OCI-LY1 (cell line): ENCODE measurements at regions not wholly inside any gene's neighbourhood (a gene's known extent, or its start where the extent isn't known, plus 50 kb on each side); places are given as distances from the start of the nearest gene placed in this dataset.

ENCODE experiments used
- H2AFZ ChIP-seq: fragments of 200-600 bp; sonication (generic), shearing (Covaris generic); 2 replicates; pipeline ENCODE4 v1.6.0; 2014; ENCODE audit warnings: antibody characterized with exemption, mild to moderate bottlenecking, low read length
- H3F3A ChIP-seq: fragments of 200-600 bp; sonication (generic), shearing (Covaris generic); 2 replicates; pipeline ENCODE4 v1.6.0; 2014; ENCODE audit warnings: mild to moderate bottlenecking, antibody characterized with exemption, low read length, moderate library complexity; ENCODE audit not compliant: insufficient read depth
- H3K27ac ChIP-seq: fragments of 200-600 bp; sonication (generic); 2 replicates; pipeline ENCODE4 v1.5.1; 2014; ENCODE audit warnings: low read length, mixed run types, mild to moderate bottlenecking, low read depth; ENCODE audit not compliant: poor library complexity, severe bottlenecking
- H3K27me3 ChIP-seq: fragments of 200-600 bp; sonication (generic); 2 replicates; pipeline ENCODE4 v1.6.0; 2014; ENCODE audit warnings: antibody characterized with exemption, mild to moderate bottlenecking, low read length, moderate library complexity; ENCODE audit not compliant: insufficient read depth
- H3K36me3 ChIP-seq: fragments of 200-600 bp; sonication (generic); 2 replicates; pipeline ENCODE4 v1.6.1; 2014; ENCODE audit warnings: mild to moderate bottlenecking, antibody characterized with exemption, low read length, moderate library complexity, mixed read lengths; ENCODE audit not compliant: insufficient read depth
- H3K4me1 ChIP-seq: fragments of 200-600 bp; sonication (generic); 2 replicates; pipeline ENCODE4 v1.5.1; 2014; ENCODE audit warnings: mild to moderate bottlenecking, low read length, moderate library complexity; ENCODE audit not compliant: insufficient read depth, severe bottlenecking
- H3K4me2 ChIP-seq: fragments of 200-600 bp; sonication (generic), shearing (Covaris generic); 2 replicates; pipeline ENCODE4 v1.6.1; 2014; ENCODE audit warnings: low read length
- H3K4me3 ChIP-seq: fragments of 200-600 bp; sonication (generic); 2 replicates; pipeline ENCODE4 v1.5.1; 2014; ENCODE audit warnings: low read length, low read depth, mild to moderate bottlenecking, mixed read lengths; ENCODE audit not compliant: poor library complexity, severe bottlenecking
- H3K79me2 ChIP-seq: fragments of 200-600 bp; shearing (Covaris generic); 2 replicates; pipeline ENCODE4 v1.6.1; 2016; ENCODE audit warnings: mixed run types, low read length, mixed read lengths; ENCODE audit not compliant: insufficient read depth
- H3K9ac ChIP-seq: fragments of 200-600 bp; sonication (generic), shearing (Covaris generic); 2 replicates; pipeline ENCODE4 v1.6.1; 2014; ENCODE audit warnings: mild to moderate bottlenecking, low read length, mixed read lengths
- H3K9me2 ChIP-seq: fragments of 200-600 bp; sonication (generic), shearing (Covaris generic); 2 replicates; pipeline ENCODE4 v1.6.1; 2014; ENCODE audit warnings: low read depth, mild to moderate bottlenecking, low read length, mixed read lengths
- H3K9me3 ChIP-seq: fragments of 200-600 bp; shearing (Covaris generic); 2 replicates; pipeline ENCODE4 v1.6.1; 2014; ENCODE audit warnings: low read length, mixed read lengths
- H4K20me1 ChIP-seq: fragments of 200-600 bp; sonication (generic), shearing (Covaris generic); 2 replicates; pipeline ENCODE4 v1.6.0; 2016; ENCODE audit warnings: mild to moderate bottlenecking, low read length; ENCODE audit not compliant: insufficient read depth
- EZH2 ChIP-seq: fragments of 200-600 bp; sonication (generic), shearing (Covaris generic); IDR thresholded peaks from 2 replicates; pipeline ENCODE4 v1.8.0; 2017; ENCODE audit warnings: borderline replicate concordance, mixed run types, mild to moderate bottlenecking, antibody characterized with exemption, low read length, moderate library complexity, mixed read lengths
- TF ChIP-seq, protein P1 (sequence below): fragments of 200-600 bp; sonication (generic), shearing (Covaris generic); IDR thresholded peaks from 2 replicates; pipeline ENCODE4 v1.5.1; 2017; ENCODE audit warnings: mild to moderate bottlenecking, antibody characterized with exemption, low read length, moderate library complexity, mixed read lengths

DNA sequence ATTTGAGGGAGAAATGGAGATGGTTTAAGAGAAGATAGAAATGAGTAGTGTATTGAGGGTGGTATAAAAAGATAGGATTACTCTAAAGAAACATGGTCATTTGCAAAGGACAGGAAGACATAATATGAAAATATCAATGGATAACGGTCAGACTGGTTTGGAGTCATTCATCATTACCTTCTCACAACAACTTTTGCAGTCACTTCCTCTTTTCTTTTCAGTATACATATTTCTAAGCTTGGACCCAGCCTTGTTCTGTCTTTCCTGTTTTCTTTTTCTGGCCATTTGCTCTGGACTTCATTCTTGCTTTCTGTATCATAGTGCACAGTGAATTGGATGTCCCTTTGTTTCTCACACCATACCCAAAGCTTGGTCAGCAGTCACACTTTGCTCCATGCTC, 966.5 kb upstream of the TYRP1 start:
- Histone ChIP-seq H3K9me2 (no peaks in the 10 kb centered on the region), H3K27ac (no peak overlapping the region), H3F3A (no peaks in the 10 kb centered on the region), H2AFZ (no peak overlapping the region), H3K36me3 (no peaks in the 10 kb centered on the region), H3K4me2 (no peak overlapping the region), H3K27me3 (no peaks in the 10 kb centered on the region), H3K4me3 (no peak overlapping the region), H3K9ac (no peak overlapping the region), H4K20me1 (no peaks in the 10 kb centered on the region), H3K9me3 (no peaks in the 10 kb centered on the region), H3K4me1 (no peaks in the 10 kb centered on the region), H3K79me2 (no peaks in the 10 kb centered on the region)
- no peak for TF ChIP-seq EZH2
- TF ChIP-seq, protein P1, sequence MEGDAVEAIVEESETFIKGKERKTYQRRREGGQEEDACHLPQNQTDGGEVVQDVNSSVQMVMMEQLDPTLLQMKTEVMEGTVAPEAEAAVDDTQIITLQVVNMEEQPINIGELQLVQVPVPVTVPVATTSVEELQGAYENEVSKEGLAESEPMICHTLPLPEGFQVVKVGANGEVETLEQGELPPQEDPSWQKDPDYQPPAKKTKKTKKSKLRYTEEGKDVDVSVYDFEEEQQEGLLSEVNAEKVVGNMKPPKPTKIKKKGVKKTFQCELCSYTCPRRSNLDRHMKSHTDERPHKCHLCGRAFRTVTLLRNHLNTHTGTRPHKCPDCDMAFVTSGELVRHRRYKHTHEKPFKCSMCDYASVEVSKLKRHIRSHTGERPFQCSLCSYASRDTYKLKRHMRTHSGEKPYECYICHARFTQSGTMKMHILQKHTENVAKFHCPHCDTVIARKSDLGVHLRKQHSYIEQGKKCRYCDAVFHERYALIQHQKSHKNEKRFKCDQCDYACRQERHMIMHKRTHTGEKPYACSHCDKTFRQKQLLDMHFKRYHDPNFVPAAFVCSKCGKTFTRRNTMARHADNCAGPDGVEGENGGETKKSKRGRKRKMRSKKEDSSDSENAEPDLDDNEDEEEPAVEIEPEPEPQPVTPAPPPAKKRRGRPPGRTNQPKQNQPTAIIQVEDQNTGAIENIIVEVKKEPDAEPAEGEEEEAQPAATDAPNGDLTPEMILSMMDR: no peak

DNA sequence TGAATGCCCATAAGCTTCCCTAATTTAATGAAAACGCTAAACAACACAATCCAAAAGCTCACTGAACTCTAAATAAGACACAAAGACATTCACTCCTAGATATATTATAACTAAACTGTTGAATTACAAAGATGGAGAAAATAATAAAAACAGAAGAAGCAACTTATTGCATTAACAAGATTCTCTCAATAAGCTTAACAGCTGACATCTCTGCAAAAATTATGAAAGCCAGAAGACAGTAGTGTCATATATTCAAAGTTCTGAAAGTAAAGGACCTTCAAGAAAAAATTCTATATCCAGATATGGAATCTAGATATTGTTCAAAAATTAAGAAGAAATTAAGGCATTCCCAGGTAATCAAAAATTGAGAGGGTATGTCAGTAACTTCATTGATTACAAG, 957.8 kb upstream of the TYRP1 start:
- Histone ChIP-seq H3K36me3 (no peaks in the 10 kb centered on the region), H2AFZ (no peak overlapping the region), H3K4me1 (no peaks in the 10 kb centered on the region), H3K9me2 (no peaks in the 10 kb centered on the region), H3F3A (no peaks in the 10 kb centered on the region), H3K9ac (no peak overlapping the region), H4K20me1 (no peaks in the 10 kb centered on the region), H3K79me2 (no peaks in the 10 kb centered on the region), H3K27ac (no peak overlapping the region), H3K4me2 (no peak overlapping the region), H3K27me3 (no peaks in the 10 kb centered on the region), H3K4me3 (no peak overlapping the region), H3K9me3 (no peaks in the 10 kb centered on the region)
- TF ChIP-seq EZH2: no peak
- TF ChIP-seq, protein P1: no peak

DNA sequence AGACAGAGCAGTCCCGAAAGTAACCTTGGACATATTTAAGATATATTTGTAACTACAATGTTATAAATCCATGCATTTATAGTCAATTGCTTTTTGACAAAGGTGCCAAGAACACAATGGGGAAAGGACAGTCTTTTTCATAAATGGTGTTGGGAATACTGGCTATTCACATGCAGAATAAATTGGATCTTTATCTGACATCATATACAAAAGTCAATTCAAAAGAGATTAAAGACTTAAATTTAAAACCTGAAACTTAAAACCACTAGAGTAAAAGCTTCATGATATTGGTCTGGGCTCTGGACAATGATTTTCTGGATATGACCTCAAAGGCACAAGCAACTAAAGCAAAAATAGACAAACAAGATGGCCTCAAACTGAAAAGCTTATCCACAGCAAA, 950.7 kb upstream of the TYRP1 start:
- TF ChIP-seq, protein P1: no peak
- TF ChIP-seq EZH2: no peak
- Histone ChIP-seq H3F3A (no peaks in the 10 kb centered on the region), H3K9me3 (no peaks in the 10 kb centered on the region), H3K79me2 (no peaks in the 10 kb centered on the region), H3K4me3 (no peak overlapping the region), H4K20me1 (no peaks in the 10 kb centered on the region), H3K9ac (no peak overlapping the region), H3K27me3 (no peaks in the 10 kb centered on the region), H3K9me2 (no peaks in the 10 kb centered on the region), H3K4me1 (no peaks in the 10 kb centered on the region), H3K4me2 (no peak overlapping the region), H2AFZ (no peak overlapping the region), H3K27ac (no peak overlapping the region), H3K36me3 (no peaks in the 10 kb centered on the region)
